ENCODE measurements at regions not wholly inside any gene's neighbourhood (a gene's known extent, or its start where the extent isn't known, plus 50 kb on each side); places are given as distances from the start of the nearest gene placed in this dataset.

DNA sequence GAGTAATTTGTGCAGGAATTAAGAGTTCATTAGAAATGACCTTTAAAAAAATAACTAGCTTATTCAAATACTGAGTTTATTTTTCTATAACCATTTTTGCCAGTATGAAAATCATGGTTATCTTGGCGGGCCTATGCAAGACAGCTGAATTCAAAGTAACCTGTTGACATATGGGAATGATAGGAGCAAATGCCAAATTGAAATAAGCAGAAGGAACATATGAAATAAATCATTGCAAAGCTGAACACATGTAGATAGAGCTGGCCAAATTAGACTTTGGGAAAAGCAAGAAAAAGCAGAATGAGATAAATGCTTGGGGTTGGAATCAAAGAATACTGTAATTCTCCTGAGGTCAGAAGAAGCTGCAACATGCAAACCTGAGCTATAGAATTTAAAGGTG lies 372.5 kb downstream of the ADAMTS20 start:
- Histone ChIP-seq H3K27me3 (ENCODE audit: insufficient read depth, low read depth, low read length) (no peaks in the 10 kb centered on the region), H4K20me1 (ENCODE audit: insufficient read depth) (no peaks in the 10 kb centered on the region), H3K4me2 (ENCODE audit: low read length) (no peak overlapping the region), H3K9me2 (ENCODE audit: insufficient read depth, low read length) (no peaks in the 10 kb centered on the region), H3K4me3 (ENCODE audit: low read length) (no peak overlapping the region), H3K36me3 (ENCODE audit: insufficient read depth, low read length) (no peaks in the 10 kb centered on the region), H3K9me3 (ENCODE audit: low read length) (no peaks in the 10 kb centered on the region), H3K79me2 (replicated peaks; ENCODE audit: insufficient read depth, low read length) (no peaks in the 10 kb centered on the region), H3F3A (ENCODE audit: insufficient read depth, low read length, poor library complexity, severe bottlenecking) (no peaks in the 10 kb centered on the region), H3K27ac (ENCODE audit: low read length) (no peak overlapping the region), H2AFZ (ENCODE audit: low read depth, low read length) (no peak overlapping the region), H3K9ac (ENCODE audit: low read length) (no peak overlapping the region)
- TF ChIP-seq, protein P1, sequence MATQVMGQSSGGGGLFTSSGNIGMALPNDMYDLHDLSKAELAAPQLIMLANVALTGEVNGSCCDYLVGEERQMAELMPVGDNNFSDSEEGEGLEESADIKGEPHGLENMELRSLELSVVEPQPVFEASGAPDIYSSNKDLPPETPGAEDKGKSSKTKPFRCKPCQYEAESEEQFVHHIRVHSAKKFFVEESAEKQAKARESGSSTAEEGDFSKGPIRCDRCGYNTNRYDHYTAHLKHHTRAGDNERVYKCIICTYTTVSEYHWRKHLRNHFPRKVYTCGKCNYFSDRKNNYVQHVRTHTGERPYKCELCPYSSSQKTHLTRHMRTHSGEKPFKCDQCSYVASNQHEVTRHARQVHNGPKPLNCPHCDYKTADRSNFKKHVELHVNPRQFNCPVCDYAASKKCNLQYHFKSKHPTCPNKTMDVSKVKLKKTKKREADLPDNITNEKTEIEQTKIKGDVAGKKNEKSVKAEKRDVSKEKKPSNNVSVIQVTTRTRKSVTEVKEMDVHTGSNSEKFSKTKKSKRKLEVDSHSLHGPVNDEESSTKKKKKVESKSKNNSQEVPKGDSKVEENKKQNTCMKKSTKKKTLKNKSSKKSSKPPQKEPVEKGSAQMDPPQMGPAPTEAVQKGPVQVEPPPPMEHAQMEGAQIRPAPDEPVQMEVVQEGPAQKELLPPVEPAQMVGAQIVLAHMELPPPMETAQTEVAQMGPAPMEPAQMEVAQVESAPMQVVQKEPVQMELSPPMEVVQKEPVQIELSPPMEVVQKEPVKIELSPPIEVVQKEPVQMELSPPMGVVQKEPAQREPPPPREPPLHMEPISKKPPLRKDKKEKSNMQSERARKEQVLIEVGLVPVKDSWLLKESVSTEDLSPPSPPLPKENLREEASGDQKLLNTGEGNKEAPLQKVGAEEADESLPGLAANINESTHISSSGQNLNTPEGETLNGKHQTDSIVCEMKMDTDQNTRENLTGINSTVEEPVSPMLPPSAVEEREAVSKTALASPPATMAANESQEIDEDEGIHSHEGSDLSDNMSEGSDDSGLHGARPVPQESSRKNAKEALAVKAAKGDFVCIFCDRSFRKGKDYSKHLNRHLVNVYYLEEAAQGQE (IDR thresholded peaks at IDR 0.05; ENCODE audit: borderline replicate concordance): no peak
- TF ChIP-seq SMC3 (conservative IDR thresholded peaks at IDR 0.05; ENCODE audit: poor library complexity) (no peak), MXI1 (conservative IDR thresholded peaks at IDR 0.05; ENCODE audit: poor library complexity, severe bottlenecking) (no peak), EZH2 (IDR thresholded peaks at IDR 0.05; ENCODE audit: borderline replicate concordance, insufficient read depth, low read length, poor library complexity, severe bottlenecking) (no peak), EP300 (conservative IDR thresholded peaks at IDR 0.05; ENCODE audit: poor library complexity, severe bottlenecking) (no peak), RAD21 (conservative IDR thresholded peaks at IDR 0.05) (no peak), TAF1 (IDR thresholded peaks at IDR 0.05; ENCODE audit: low read depth) (no peak), POLR2AphosphoS5 (IDR thresholded peaks at IDR 0.05) (no peak)
- TF ChIP-seq, protein P2, sequence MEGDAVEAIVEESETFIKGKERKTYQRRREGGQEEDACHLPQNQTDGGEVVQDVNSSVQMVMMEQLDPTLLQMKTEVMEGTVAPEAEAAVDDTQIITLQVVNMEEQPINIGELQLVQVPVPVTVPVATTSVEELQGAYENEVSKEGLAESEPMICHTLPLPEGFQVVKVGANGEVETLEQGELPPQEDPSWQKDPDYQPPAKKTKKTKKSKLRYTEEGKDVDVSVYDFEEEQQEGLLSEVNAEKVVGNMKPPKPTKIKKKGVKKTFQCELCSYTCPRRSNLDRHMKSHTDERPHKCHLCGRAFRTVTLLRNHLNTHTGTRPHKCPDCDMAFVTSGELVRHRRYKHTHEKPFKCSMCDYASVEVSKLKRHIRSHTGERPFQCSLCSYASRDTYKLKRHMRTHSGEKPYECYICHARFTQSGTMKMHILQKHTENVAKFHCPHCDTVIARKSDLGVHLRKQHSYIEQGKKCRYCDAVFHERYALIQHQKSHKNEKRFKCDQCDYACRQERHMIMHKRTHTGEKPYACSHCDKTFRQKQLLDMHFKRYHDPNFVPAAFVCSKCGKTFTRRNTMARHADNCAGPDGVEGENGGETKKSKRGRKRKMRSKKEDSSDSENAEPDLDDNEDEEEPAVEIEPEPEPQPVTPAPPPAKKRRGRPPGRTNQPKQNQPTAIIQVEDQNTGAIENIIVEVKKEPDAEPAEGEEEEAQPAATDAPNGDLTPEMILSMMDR (IDR thresholded peaks at IDR 0.05; ENCODE audit: poor library complexity, severe bottlenecking): no peak

GRCh38 chr12:43177276-43177675 lies 374.7 kb downstream of the ADAMTS20 start:
- no peaks in the 10 kb centered on the region for H3K9me2 ChIP-seq (ENCODE audit: insufficient read depth, low read length)
- no peak overlapping the region for H3K4me2 ChIP-seq (ENCODE audit: low read length)
- H3K9me3 ChIP-seq (ENCODE audit: low read length): no peaks in the 10 kb centered on the region
- H3K4me3 ChIP-seq (ENCODE audit: low read length): no peak overlapping the region
- no peaks in the 10 kb centered on the region for H3K79me2 ChIP-seq (replicated peaks; ENCODE audit: insufficient read depth, low read length)
- H3K27ac ChIP-seq (ENCODE audit: low read length): no peak overlapping the region
- H4K20me1 ChIP-seq (ENCODE audit: insufficient read depth): no peaks in the 10 kb centered on the region
- H2AFZ ChIP-seq (ENCODE audit: low read depth, low read length): no peak overlapping the region
- no peaks in the 10 kb centered on the region for H3K36me3 ChIP-seq (ENCODE audit: insufficient read depth, low read length)
- no peaks in the 10 kb centered on the region for H3K27me3 ChIP-seq (ENCODE audit: insufficient read depth, low read depth, low read length)
- H3K9ac ChIP-seq (ENCODE audit: low read length): no peak overlapping the region
- TF ChIP-seq TAF1 (IDR thresholded peaks at IDR 0.05; ENCODE audit: low read depth) (no peak), POLR2AphosphoS5 (IDR thresholded peaks at IDR 0.05) (no peak), EP300 (conservative IDR thresholded peaks at IDR 0.05; ENCODE audit: poor library complexity, severe bottlenecking) (no peak), EZH2 (IDR thresholded peaks at IDR 0.05; ENCODE audit: borderline replicate concordance, insufficient read depth, low read length, poor library complexity, severe bottlenecking) (no peak), RAD21 (conservative IDR thresholded peaks at IDR 0.05) (no peak), SMC3 (conservative IDR thresholded peaks at IDR 0.05; ENCODE audit: poor library complexity) (no peak), MXI1 (conservative IDR thresholded peaks at IDR 0.05; ENCODE audit: poor library complexity, severe bottlenecking) (no peak)
- TF ChIP-seq, protein P2 (IDR thresholded peaks at IDR 0.05; ENCODE audit: poor library complexity, severe bottlenecking): no peak
- TF ChIP-seq, protein P1 (IDR thresholded peaks at IDR 0.05; ENCODE audit: borderline replicate concordance): no peak
- no peaks in the 10 kb centered on the region for H3F3A ChIP-seq (ENCODE audit: insufficient read depth, low read length, poor library complexity, severe bottlenecking)
